Neural progenitor cell (in vitro differentiated cells): ENCODE measurements at regions not wholly inside any gene's neighbourhood (a gene's known extent, or its start where the extent isn't known, plus 50 kb on each side); places are given as distances from the start of the nearest gene placed in this dataset.

ENCODE experiments used
- DNase-seq: peaks from one replicate; pipeline ENCODE4 v3.0.0-alpha.2; 2016; ENCODE audit warnings: low spot score
- H2AFZ ChIP-seq: fragments of 200-600 bp; sonication (generic); replicated peaks from 2 replicates; pipeline ENCODE4 v1.6.1; 2016; ENCODE audit warnings: antibody characterized with exemption
- H3F3A ChIP-seq: fragments of 200-600 bp; sonication (generic); 2 replicates; pipeline ENCODE4 v1.6.1; 2016; ENCODE audit warnings: antibody characterized with exemption, low read depth
- H3K27ac ChIP-seq: fragments of 200-600 bp; sonication (generic); 2 replicates; pipeline ENCODE4 v1.5.1; 2016; ENCODE audit warnings: mild to moderate bottlenecking
- H3K27me3 ChIP-seq: fragments of 200-600 bp; sonication (generic); 2 replicates; pipeline ENCODE4 v1.6.1; 2016; ENCODE audit warnings: mild to moderate bottlenecking, moderate library complexity
- H3K36me3 ChIP-seq: fragments of 200-600 bp; sonication (generic); 2 replicates; pipeline ENCODE4 v1.5.1; 2016
- H3K4me1 ChIP-seq: fragments of 200-600 bp; sonication (generic); 2 replicates; pipeline ENCODE4 v1.6.1; 2016; ENCODE audit warnings: mixed run types
- H3K4me2 ChIP-seq: fragments of 200-600 bp; sonication (generic); 2 replicates; pipeline ENCODE4 v1.6.1; 2016
- H3K4me3 ChIP-seq: fragments of 200-600 bp; sonication (generic); 2 replicates; pipeline ENCODE4 v1.5.1; 2016
- H3K79me2 ChIP-seq: fragments of 200-600 bp; sonication (generic); 2 replicates; pipeline ENCODE4 v1.6.1; 2016; ENCODE audit warnings: low read depth
- H3K9ac ChIP-seq: fragments of 200-600 bp; sonication (generic); 2 replicates; pipeline ENCODE4 v1.6.1; 2016
- H3K9me3 ChIP-seq: fragments of 200-600 bp; sonication (generic); 2 replicates; pipeline ENCODE4 v1.5.1; 2016; ENCODE audit warnings: low read depth
- H4K20me1 ChIP-seq: fragments of 200-600 bp; sonication (generic); 2 replicates; pipeline ENCODE4 v1.6.1; 2016; ENCODE audit warnings: low read depth
- H3K27ac Mint-ChIP-seq: 3 replicates; pipeline ENCODE4 v1.8.0; 2021; ENCODE audit warnings: mixed read lengths
- H3K27me3 Mint-ChIP-seq: 2 replicates; pipeline ENCODE4 v1.8.0; 2022; ENCODE audit warnings: low read depth, mild to moderate bottlenecking, inconsistent platforms, moderate library complexity, mixed read lengths; ENCODE audit not compliant: insufficient read depth
- H3K36me3 Mint-ChIP-seq: 3 replicates; pipeline ENCODE4 v1.8.0; 2021; ENCODE audit warnings: mixed read lengths
- H3K4me1 Mint-ChIP-seq: 3 replicates; pipeline ENCODE4 v1.8.0; 2021; ENCODE audit warnings: mixed read lengths
- H3K4me3 Mint-ChIP-seq: 3 replicates; pipeline ENCODE4 v1.8.0; 2021; ENCODE audit warnings: mild to moderate bottlenecking, moderate library complexity, mixed read lengths
- H3K9me3 Mint-ChIP-seq: 3 replicates; pipeline ENCODE4 v1.8.0; 2020; ENCODE audit warnings: mixed read lengths
- EZH2 ChIP-seq: fragments of 200-600 bp; sonication (generic); IDR thresholded peaks from 2 replicates; pipeline ENCODE4 v1.6.1; 2017; ENCODE audit warnings: antibody characterized with exemption, mild to moderate bottlenecking, moderate library complexity
- EZH2phosphoT487 ChIP-seq: fragments of 200-600 bp; sonication (generic); IDR thresholded peaks from 2 replicates; pipeline ENCODE4 v1.6.1; 2017; ENCODE audit warnings: antibody characterized with exemption
- TF ChIP-seq, protein P1 (sequence below): fragments of 200-600 bp; sonication (generic); IDR thresholded peaks from 2 replicates; pipeline ENCODE4 v1.5.1; 2017; ENCODE audit warnings: antibody characterized with exemption, mild to moderate bottlenecking

DNA sequence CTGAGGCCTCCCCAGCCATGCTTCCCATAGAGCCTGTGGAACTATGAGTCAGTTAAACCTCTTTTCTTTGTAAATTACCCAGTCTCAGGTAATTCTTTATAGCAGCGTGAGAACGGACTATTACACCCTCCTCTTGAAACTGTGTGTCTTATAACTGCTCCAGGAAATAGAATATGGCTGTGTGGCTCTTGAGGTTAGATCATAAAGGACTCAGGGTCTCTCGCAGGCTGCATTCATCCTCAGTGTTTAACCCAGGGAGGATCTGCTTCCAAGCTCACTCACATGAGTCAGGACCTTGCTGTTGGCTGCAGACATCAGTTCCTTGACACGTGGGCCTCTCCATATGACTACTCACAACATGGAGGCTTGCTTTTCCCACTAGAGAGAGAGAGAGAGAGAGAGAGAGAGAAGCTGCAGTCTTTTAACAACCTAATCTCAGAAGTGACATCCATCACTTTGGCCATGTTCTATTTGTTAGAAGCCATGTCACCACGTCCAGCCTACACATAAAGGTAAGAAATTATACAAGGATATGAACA is 114.3 kb upstream of the UBE2E1 start:
- Histone ChIP-seq H3K9me3 (no peaks in the 10 kb centered on the region), H4K20me1 (no peaks in the 10 kb centered on the region), H3K79me2 (no peaks in the 10 kb centered on the region), H3K4me3 (no peak overlapping the region), H3K36me3 (no peaks in the 10 kb centered on the region), H3K27me3 (no peaks in the 10 kb centered on the region), H2AFZ (no peak overlapping the region), H3F3A (no peaks in the 10 kb centered on the region), H3K4me1 (peaks cover 9% of the 10 kb centered on the region), H3K9ac (no peak overlapping the region), H3K27ac (no peak overlapping the region), H3K4me2 (no peak overlapping the region)
- DNase-seq = no peak
- no peak for TF ChIP-seq EZH2
- TF ChIP-seq EZH2phosphoT487 = no peak
- TF ChIP-seq, protein P1, sequence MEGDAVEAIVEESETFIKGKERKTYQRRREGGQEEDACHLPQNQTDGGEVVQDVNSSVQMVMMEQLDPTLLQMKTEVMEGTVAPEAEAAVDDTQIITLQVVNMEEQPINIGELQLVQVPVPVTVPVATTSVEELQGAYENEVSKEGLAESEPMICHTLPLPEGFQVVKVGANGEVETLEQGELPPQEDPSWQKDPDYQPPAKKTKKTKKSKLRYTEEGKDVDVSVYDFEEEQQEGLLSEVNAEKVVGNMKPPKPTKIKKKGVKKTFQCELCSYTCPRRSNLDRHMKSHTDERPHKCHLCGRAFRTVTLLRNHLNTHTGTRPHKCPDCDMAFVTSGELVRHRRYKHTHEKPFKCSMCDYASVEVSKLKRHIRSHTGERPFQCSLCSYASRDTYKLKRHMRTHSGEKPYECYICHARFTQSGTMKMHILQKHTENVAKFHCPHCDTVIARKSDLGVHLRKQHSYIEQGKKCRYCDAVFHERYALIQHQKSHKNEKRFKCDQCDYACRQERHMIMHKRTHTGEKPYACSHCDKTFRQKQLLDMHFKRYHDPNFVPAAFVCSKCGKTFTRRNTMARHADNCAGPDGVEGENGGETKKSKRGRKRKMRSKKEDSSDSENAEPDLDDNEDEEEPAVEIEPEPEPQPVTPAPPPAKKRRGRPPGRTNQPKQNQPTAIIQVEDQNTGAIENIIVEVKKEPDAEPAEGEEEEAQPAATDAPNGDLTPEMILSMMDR = no peak
- Mint-ChIP-seq H3K4me1 (peaks cover 7% of the 10 kb centered on the region), H3K4me3 (no peak overlapping the region), H3K27me3 (peaks cover 4% of the 10 kb centered on the region), H3K9me3 (peaks cover 20% of the 10 kb centered on the region), H3K27ac (no peak overlapping the region), H3K36me3 (peaks cover 2% of the 10 kb centered on the region)

DNA sequence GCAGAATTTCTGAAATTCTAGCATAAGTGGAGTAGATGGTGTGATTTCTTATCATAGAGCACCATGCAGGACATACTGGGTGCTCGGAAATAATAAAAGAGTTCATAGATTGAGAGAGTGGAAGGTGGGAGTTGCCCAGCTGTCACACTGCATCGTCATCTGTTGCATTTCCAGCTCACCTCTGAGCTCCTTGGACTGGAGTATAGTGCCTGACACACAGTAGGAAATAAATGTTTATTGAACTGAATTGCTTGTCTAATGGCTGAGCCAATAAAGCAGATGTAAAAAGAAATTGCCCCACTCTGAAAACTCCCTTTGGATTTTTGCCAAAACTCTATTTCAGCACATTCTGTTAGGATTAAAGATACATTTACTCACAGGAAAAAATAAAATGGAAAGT is 108.9 kb upstream of the UBE2E1 start:
- H3K4me2 ChIP-seq = no peak overlapping the region
- H3F3A ChIP-seq = peaks cover 5% of the 10 kb centered on the region
- Mint-ChIP-seq H3K9me3 (no peaks in the 10 kb centered on the region), H3K4me3 (no peak overlapping the region), H3K36me3 (no peaks in the 10 kb centered on the region), H3K27ac (no peak overlapping the region), H3K4me1 (peaks cover 9% of the 10 kb centered on the region), H3K27me3 (peaks cover 8% of the 10 kb centered on the region)
- no peaks in the 10 kb centered on the region for H3K79me2 ChIP-seq
- no peak overlapping the region for H2AFZ ChIP-seq
- H3K9me3 ChIP-seq = no peaks in the 10 kb centered on the region
- TF ChIP-seq, protein P1 = no peak
- TF ChIP-seq EZH2 (no peak), EZH2phosphoT487 (no peak)
- no peak overlapping the region for H3K9ac ChIP-seq
- no peaks in the 10 kb centered on the region for H3K36me3 ChIP-seq
- peaks cover 13% of the 10 kb centered on the region for H3K4me1 ChIP-seq
- H4K20me1 ChIP-seq = no peaks in the 10 kb centered on the region
- H3K27me3 ChIP-seq = no peaks in the 10 kb centered on the region
- no peak overlapping the region for H3K4me3 ChIP-seq
- no peak for DNase-seq
- H3K27ac ChIP-seq = no peak overlapping the region

DNA sequence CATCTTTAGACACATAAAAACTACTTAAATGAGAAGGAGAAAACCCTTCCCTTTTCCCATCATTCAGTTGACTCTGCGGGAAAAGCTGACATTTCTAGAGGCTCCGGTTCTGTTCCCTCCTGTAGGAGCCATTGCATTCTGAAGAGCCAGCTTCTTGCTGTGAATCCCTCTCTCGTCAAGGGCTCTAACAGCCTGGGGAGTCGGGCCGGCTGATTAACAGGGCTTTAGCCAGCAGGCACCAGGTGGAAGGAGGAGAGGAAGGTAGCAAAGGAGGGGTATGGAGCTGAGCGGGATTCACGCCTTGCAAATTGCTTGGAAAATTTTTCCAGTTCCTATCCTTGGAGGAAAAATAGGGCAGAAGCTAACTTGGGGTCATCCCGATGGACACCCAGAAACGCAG is 108.3 kb upstream of the UBE2E1 start:
- no peaks in the 10 kb centered on the region for H4K20me1 ChIP-seq
- TF ChIP-seq EZH2phosphoT487 (no peak), EZH2 (no peak)
- TF ChIP-seq, protein P1 = no peak
- Mint-ChIP-seq H3K4me3 (no peak overlapping the region), H3K9me3 (no peaks in the 10 kb centered on the region), H3K36me3 (no peaks in the 10 kb centered on the region), H3K4me1 (peaks cover 9% of the 10 kb centered on the region), H3K27me3 (peaks cover 8% of the 10 kb centered on the region), H3K27ac (peak overlapping the region; percentile 47)
- peak; percentile 49 for DNase-seq
- no peaks in the 10 kb centered on the region for H3K27me3 ChIP-seq
- H2AFZ ChIP-seq = no peak overlapping the region
- no peak overlapping the region for H3K4me3 ChIP-seq
- no peaks in the 10 kb centered on the region for H3K9me3 ChIP-seq
- no peaks in the 10 kb centered on the region for H3K79me2 ChIP-seq
- H3K36me3 ChIP-seq = no peaks in the 10 kb centered on the region
- H3F3A ChIP-seq = peaks cover 8% of the 10 kb centered on the region
- H3K4me1 ChIP-seq = peaks cover 18% of the 10 kb centered on the region
- H3K4me2 ChIP-seq = peak overlapping the region; percentile 37
- no peak overlapping the region for H3K9ac ChIP-seq
- H3K27ac ChIP-seq = no peak overlapping the region
